ENCODE measurements at regions not wholly inside any gene's neighbourhood (a gene's known extent, or its start where the extent isn't known, plus 50 kb on each side); places are given as distances from the start of the nearest gene placed in this dataset.

DNA sequence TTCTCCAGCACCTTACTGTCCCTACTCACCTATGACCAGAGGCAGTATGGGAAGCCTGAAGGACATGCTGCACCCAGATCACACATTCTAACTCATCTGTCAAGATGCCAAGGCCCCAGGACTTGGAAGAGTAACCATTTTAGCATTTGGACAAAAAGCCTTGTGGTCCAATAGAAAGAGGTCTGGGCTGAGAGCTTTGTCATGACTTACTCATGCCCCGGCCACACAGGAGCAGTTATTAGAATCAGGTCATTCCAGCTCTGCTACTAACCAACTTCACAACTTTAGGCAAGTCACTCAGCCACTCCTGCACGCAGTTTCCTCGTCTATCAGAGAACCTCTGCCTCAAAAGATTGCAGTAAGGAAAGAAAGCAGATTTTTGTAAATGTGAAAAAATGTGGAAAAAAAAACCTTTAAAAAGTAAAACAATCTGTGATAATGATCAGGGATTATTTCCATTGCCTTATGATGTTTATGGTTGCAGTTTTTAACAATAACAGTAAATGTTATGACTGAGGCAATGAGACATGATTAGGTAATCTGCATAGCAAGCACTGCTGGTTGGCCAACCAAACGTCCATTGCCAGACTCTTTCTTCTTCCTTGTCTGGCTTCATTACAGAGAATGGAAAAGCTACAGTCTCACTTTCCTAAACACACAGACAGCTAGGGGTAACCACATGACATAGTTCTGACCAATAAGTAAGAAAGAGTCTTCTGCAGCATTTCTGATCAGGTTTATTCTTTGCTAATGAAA lies 255.4 kb upstream of the CHAC2 start:
- TF ChIP-seq, protein P1, sequence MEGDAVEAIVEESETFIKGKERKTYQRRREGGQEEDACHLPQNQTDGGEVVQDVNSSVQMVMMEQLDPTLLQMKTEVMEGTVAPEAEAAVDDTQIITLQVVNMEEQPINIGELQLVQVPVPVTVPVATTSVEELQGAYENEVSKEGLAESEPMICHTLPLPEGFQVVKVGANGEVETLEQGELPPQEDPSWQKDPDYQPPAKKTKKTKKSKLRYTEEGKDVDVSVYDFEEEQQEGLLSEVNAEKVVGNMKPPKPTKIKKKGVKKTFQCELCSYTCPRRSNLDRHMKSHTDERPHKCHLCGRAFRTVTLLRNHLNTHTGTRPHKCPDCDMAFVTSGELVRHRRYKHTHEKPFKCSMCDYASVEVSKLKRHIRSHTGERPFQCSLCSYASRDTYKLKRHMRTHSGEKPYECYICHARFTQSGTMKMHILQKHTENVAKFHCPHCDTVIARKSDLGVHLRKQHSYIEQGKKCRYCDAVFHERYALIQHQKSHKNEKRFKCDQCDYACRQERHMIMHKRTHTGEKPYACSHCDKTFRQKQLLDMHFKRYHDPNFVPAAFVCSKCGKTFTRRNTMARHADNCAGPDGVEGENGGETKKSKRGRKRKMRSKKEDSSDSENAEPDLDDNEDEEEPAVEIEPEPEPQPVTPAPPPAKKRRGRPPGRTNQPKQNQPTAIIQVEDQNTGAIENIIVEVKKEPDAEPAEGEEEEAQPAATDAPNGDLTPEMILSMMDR (IDR thresholded peaks at IDR 0.05) = no peak
- no peak for TF ChIP-seq POLR2A (IDR thresholded peaks at IDR 0.05)
